ENCODE measurements at regions not wholly inside any gene's neighbourhood (a gene's known extent, or its start where the extent isn't known, plus 50 kb on each side); places are given as distances from the start of the nearest gene placed in this dataset.

GRCh38 chr4:151603377-151603776 lies 157.4 kb downstream of the GATB start:
- Histone ChIP-seq H3K4me3 (ENCODE audit: low read length) (no peak overlapping the region), H3K9me3 (ENCODE audit: control insufficient read depth, insufficient read depth, low read length) (no peaks in the 10 kb centered on the region), H3K4me1 (ENCODE audit: control insufficient read depth, insufficient read depth, low read length) (no peaks in the 10 kb centered on the region), H3K27me3 (ENCODE audit: control insufficient read depth, insufficient read depth, low read length) (no peaks in the 10 kb centered on the region), H3K36me3 (ENCODE audit: control insufficient read depth, insufficient read depth, low read length) (peaks cover 3% of the 10 kb centered on the region; the same call in 1 of the 2 replicates), H3K27ac (ENCODE audit: low read length) (no peak overlapping the region)
- WGBS (ENCODE audit: insufficient coverage, insufficient read length), result no CpG with 5 or more reads among the region's 2 CpGs
- no peak for DNase-seq (ENCODE audit: low read depth, low spot score)

GRCh38 chr4:151604238-151604637 lies 156.6 kb downstream of the GATB start:
- WGBS (ENCODE audit: insufficient coverage, insufficient read length), result no CpG with 5 or more reads among the region's 5 CpGs
- no peaks in the 10 kb centered on the region for H3K4me1 ChIP-seq (ENCODE audit: control insufficient read depth, insufficient read depth, low read length)
- peaks cover 3% of the 10 kb centered on the region; the same call in 1 of the 2 replicates for H3K36me3 ChIP-seq (ENCODE audit: control insufficient read depth, insufficient read depth, low read length)
- H3K4me3 ChIP-seq (ENCODE audit: low read length), result no peak overlapping the region
- DNase-seq (ENCODE audit: low read depth, low spot score), result no peak
- no peaks in the 10 kb centered on the region for H3K9me3 ChIP-seq (ENCODE audit: control insufficient read depth, insufficient read depth, low read length)
- no peaks in the 10 kb centered on the region for H3K27me3 ChIP-seq (ENCODE audit: control insufficient read depth, insufficient read depth, low read length)
- no peak overlapping the region for H3K27ac ChIP-seq (ENCODE audit: low read length)

- DNase-seq (ENCODE audit: low read depth, low spot score), result no peak
- H3K4me1 ChIP-seq (ENCODE audit: control insufficient read depth, insufficient read depth, low read length), result no peaks in the 10 kb centered on the region
- no CpG with 5 or more reads among the region's 2 CpGs for WGBS (ENCODE audit: insufficient coverage, insufficient read length)
Observed at GRCh38 chr4:151605215-151605614, 155.6 kb downstream of the GATB start.

GRCh38 chr4:151606061-151606460 lies 154.7 kb downstream of the GATB start:
- H3K27ac ChIP-seq (ENCODE audit: low read length), result no peak overlapping the region
- no peaks in the 10 kb centered on the region for H3K9me3 ChIP-seq (ENCODE audit: control insufficient read depth, insufficient read depth, low read length)
- no peak overlapping the region for H3K4me3 ChIP-seq (ENCODE audit: low read length)
- WGBS (ENCODE audit: insufficient coverage, insufficient read length), result no CpG with 5 or more reads among the region's 5 CpGs
- H3K4me1 ChIP-seq (ENCODE audit: control insufficient read depth, insufficient read depth, low read length), result no peaks in the 10 kb centered on the region
- no peaks in the 10 kb centered on the region for H3K27me3 ChIP-seq (ENCODE audit: control insufficient read depth, insufficient read depth, low read length)
- DNase-seq (ENCODE audit: low read depth, low spot score), result no peak
- H3K36me3 ChIP-seq (ENCODE audit: control insufficient read depth, insufficient read depth, low read length), result no peaks in the 10 kb centered on the region; the same call in 1 of the 2 replicates

More at GRCh38 chr4:151605215-151605614, 155.6 kb downstream of the GATB start:
- no peaks in the 10 kb centered on the region for H3K9me3 ChIP-seq (ENCODE audit: control insufficient read depth, insufficient read depth, low read length)
- H3K27ac ChIP-seq (ENCODE audit: low read length), result no peak overlapping the region
- peaks cover 3% of the 10 kb centered on the region; the same call in 1 of the 2 replicates for H3K36me3 ChIP-seq (ENCODE audit: control insufficient read depth, insufficient read depth, low read length)
- no peak overlapping the region for H3K4me3 ChIP-seq (ENCODE audit: low read length)
- H3K27me3 ChIP-seq (ENCODE audit: control insufficient read depth, insufficient read depth, low read length), result no peaks in the 10 kb centered on the region

- no peaks in the 10 kb centered on the region for H3K9me3 ChIP-seq (ENCODE audit: control insufficient read depth, insufficient read depth, low read length)
- H3K27ac ChIP-seq (ENCODE audit: low read length), result no peak overlapping the region
- H3K4me3 ChIP-seq (ENCODE audit: low read length), result no peak overlapping the region
- DNase-seq (ENCODE audit: low read depth, low spot score), result no peak
- H3K4me1 ChIP-seq (ENCODE audit: control insufficient read depth, insufficient read depth, low read length), result no peaks in the 10 kb centered on the region
- no peaks in the 10 kb centered on the region for H3K36me3 ChIP-seq (ENCODE audit: control insufficient read depth, insufficient read depth, low read length)
- H3K27me3 ChIP-seq (ENCODE audit: control insufficient read depth, insufficient read depth, low read length), result no peaks in the 10 kb centered on the region
Observed at GRCh38 chr4:151610229-151610628, 150.6 kb downstream of the GATB start.

- Histone ChIP-seq H3K27ac (ENCODE audit: low read length) (no peak overlapping the region), H3K36me3 (ENCODE audit: control insufficient read depth, insufficient read depth, low read length) (no peaks in the 10 kb centered on the region), H3K4me1 (ENCODE audit: control insufficient read depth, insufficient read depth, low read length) (no peaks in the 10 kb centered on the region), H3K9me3 (ENCODE audit: control insufficient read depth, insufficient read depth, low read length) (no peaks in the 10 kb centered on the region), H3K27me3 (ENCODE audit: control insufficient read depth, insufficient read depth, low read length) (no peaks in the 10 kb centered on the region), H3K4me3 (ENCODE audit: low read length) (no peak overlapping the region)
- DNase-seq (ENCODE audit: low read depth, low spot score), result no peak
Observed at GRCh38 chr4:151611960-151612359, 148.8 kb downstream of the GATB start.

- Histone ChIP-seq H3K36me3 (ENCODE audit: control insufficient read depth, insufficient read depth, low read length) (no peaks in the 10 kb centered on the region), H3K4me3 (ENCODE audit: low read length) (no peak overlapping the region), H3K27ac (ENCODE audit: low read length) (no peak overlapping the region), H3K27me3 (ENCODE audit: control insufficient read depth, insufficient read depth, low read length) (no peaks in the 10 kb centered on the region), H3K4me1 (ENCODE audit: control insufficient read depth, insufficient read depth, low read length) (no peaks in the 10 kb centered on the region), H3K9me3 (ENCODE audit: control insufficient read depth, insufficient read depth, low read length) (no peaks in the 10 kb centered on the region)
- no CpG with 5 or more reads among the region's 3 CpGs for WGBS (ENCODE audit: insufficient coverage, insufficient read length)
- no peak for DNase-seq (ENCODE audit: low read depth, low spot score)
Observed at GRCh38 chr4:151613290-151613689, 147.5 kb downstream of the GATB start.

GRCh38 chr4:151614561-151614960 lies 146.2 kb downstream of the GATB start:
- H3K9me3 ChIP-seq (ENCODE audit: control insufficient read depth, insufficient read depth, low read length), result no peaks in the 10 kb centered on the region
- no CpG with 5 or more reads among the region's 2 CpGs for WGBS (ENCODE audit: insufficient coverage, insufficient read length)
- H3K27me3 ChIP-seq (ENCODE audit: control insufficient read depth, insufficient read depth, low read length), result no peaks in the 10 kb centered on the region
- H3K36me3 ChIP-seq (ENCODE audit: control insufficient read depth, insufficient read depth, low read length), result no peaks in the 10 kb centered on the region
- H3K4me3 ChIP-seq (ENCODE audit: low read length), result no peak overlapping the region
- H3K4me1 ChIP-seq (ENCODE audit: control insufficient read depth, insufficient read depth, low read length), result no peaks in the 10 kb centered on the region
- no peak overlapping the region for H3K27ac ChIP-seq (ENCODE audit: low read length)
- no peak for DNase-seq (ENCODE audit: low read depth, low spot score)

GRCh38 chr4:151618858-151619257 lies 141.9 kb downstream of the GATB start:
- WGBS (ENCODE audit: insufficient coverage, insufficient read length), result no CpG with 5 or more reads among the region's 2 CpGs
- H3K27me3 ChIP-seq (ENCODE audit: control insufficient read depth, insufficient read depth, low read length), result no peaks in the 10 kb centered on the region
- no peaks in the 10 kb centered on the region; the same call in 1 of the 2 replicates for H3K4me1 ChIP-seq (ENCODE audit: control insufficient read depth, insufficient read depth, low read length)

GRCh38 chr4:151620066-151620465 lies 140.7 kb downstream of the GATB start:
- no peak overlapping the region for H3K4me3 ChIP-seq (ENCODE audit: low read length)
- no peaks in the 10 kb centered on the region for H3K27me3 ChIP-seq (ENCODE audit: control insufficient read depth, insufficient read depth, low read length)
- no peaks in the 10 kb centered on the region for H3K9me3 ChIP-seq (ENCODE audit: control insufficient read depth, insufficient read depth, low read length)
- DNase-seq (ENCODE audit: low read depth, low spot score), result no peak
- H3K36me3 ChIP-seq (ENCODE audit: control insufficient read depth, insufficient read depth, low read length), result no peaks in the 10 kb centered on the region
- no peak overlapping the region for H3K27ac ChIP-seq (ENCODE audit: low read length)
- H3K4me1 ChIP-seq (ENCODE audit: control insufficient read depth, insufficient read depth, low read length), result no peaks in the 10 kb centered on the region; the same call in 1 of the 2 replicates

More at GRCh38 chr4:151618858-151619257, 141.9 kb downstream of the GATB start:
- Histone ChIP-seq H3K27ac (ENCODE audit: low read length) (no peak overlapping the region), H3K4me3 (ENCODE audit: low read length) (no peak overlapping the region), H3K36me3 (ENCODE audit: control insufficient read depth, insufficient read depth, low read length) (no peaks in the 10 kb centered on the region), H3K9me3 (ENCODE audit: control insufficient read depth, insufficient read depth, low read length) (no peaks in the 10 kb centered on the region)
- DNase-seq (ENCODE audit: low read depth, low spot score), result no peak

Data from iPS DF 6.9 (cell line).